Subcutaneous abdominal adipose tissue (tissue), 5 donors: ENCODE measurements at regions not wholly inside any gene's neighbourhood (a gene's known extent, or its start where the extent isn't known, plus 50 kb on each side); places are given as distances from the start of the nearest gene placed in this dataset.
"Not testable (repeated sequence)": the region's sequence is repeated elsewhere in the genome, so short reads cannot be mapped to it uniquely, and the experiment has no call there.

Experiments
- H3K27ac ChIP-seq: one replicate; pipeline ENCODE4 v1.7.0; 2013; ENCODE audit warnings: low read depth, mild to moderate bottlenecking, inconsistent platforms, low read length, moderate library complexity
- H3K27me3 ChIP-seq, 5 donors: one replicate each; pipeline ENCODE4 v1.7.0; 2013; ENCODE audit warnings: low read length in 5 of 5, inconsistent platforms in 1 of 5; ENCODE audit not compliant: control insufficient read depth in 5 of 5, insufficient read depth in 4 of 5
- H3K36me3 ChIP-seq, 5 donors: one replicate each; pipeline ENCODE4 v1.7.0; 2013; ENCODE audit warnings: low read length in 5 of 5; ENCODE audit not compliant: control insufficient read depth in 5 of 5, insufficient read depth in 5 of 5
- H3K4me1 ChIP-seq, 5 donors: one replicate each; pipeline ENCODE4 v1.7.0; 2013; ENCODE audit warnings: low read length in 5 of 5, mild to moderate bottlenecking in 3 of 5, moderate library complexity in 1 of 5; ENCODE audit not compliant: control insufficient read depth in 5 of 5, insufficient read depth in 5 of 5
- H3K4me3 ChIP-seq, 5 donors: one replicate each; pipeline ENCODE4 v1.7.0; 2013; ENCODE audit warnings: low read length in 5 of 5, low read depth in 1 of 5
- H3K9ac ChIP-seq, 5 donors: one replicate each; pipeline ENCODE4 v1.7.0; 2013; ENCODE audit warnings: low read length in 5 of 5, mild to moderate bottlenecking in 4 of 5, moderate library complexity in 3 of 5
- H3K9me3 ChIP-seq, 5 donors: one replicate each; pipeline ENCODE4 v1.7.0; 2013; ENCODE audit warnings: low read length in 5 of 5; ENCODE audit not compliant: control insufficient read depth in 5 of 5
- donor health status: healthy.
- donor health status: healthy.
- donor health status: healthy.
- donor health status: healthy.
- donor health status: healthy.

DNA sequence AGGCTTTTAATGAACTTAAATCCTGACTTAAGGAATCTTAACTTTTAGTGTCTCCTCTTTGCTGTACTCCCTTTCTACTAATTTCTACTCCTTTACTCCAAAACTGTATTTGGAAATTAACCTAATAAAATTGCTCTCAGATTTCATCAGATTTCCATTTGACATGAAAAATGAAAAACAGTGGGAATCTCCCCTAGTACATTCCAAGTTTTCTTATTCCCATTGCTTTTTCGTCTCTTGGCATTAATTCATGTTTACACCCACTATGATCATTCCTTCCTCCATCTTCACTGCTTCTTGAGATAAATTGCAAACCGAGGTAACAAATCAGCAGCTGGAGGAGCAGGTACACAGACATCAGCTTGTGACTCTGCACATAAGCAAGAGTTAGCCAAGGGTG is 208.7 kb downstream of the VGLL3 start:
- no peak overlapping the region for H3K9ac ChIP-seq
- H3K27ac ChIP-seq = no peak overlapping the region
- H3K27me3 ChIP-seq = no peaks in the 10 kb centered on the region
- H3K4me3 ChIP-seq = no peak overlapping the region
- H3K9me3 ChIP-seq = no peaks in the 10 kb centered on the region
- H3K36me3 ChIP-seq = no peaks in the 10 kb centered on the region
- peaks cover 0 to 3% (median 0%) of the 10 kb centered on the region in 5 donors for H3K4me1 ChIP-seq

DNA sequence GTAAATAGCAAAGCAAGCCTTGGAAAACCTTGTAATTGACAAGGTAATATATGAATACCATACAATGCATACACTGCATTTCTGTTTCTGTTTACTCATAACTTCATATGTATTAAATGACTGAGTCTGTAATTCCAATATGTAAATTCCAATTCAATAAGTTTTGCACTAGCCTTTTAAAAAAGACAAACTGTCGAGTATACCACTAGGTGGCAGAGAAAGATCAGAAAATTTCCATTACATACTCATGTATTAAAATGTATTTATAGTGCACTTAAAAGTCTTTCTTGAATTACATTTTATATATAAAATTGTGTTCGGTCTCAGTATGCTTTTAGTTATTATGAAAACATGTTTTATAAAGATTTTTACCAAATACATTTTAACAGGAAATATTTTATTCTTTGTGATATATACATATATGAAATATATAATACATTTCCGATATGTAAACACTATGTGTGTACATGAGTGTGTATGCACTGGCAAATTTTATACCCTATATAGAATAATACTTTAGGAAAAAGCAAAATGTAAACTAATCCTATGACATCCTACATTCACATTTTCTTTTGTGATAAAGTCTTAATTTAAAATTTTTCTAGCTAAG is 216.8 kb downstream of the VGLL3 start:
- H3K27me3 ChIP-seq = no peaks in the 10 kb centered on the region
- H3K4me3 ChIP-seq = no peak overlapping the region
- H3K27ac ChIP-seq = no peak overlapping the region
- no peaks in the 10 kb centered on the region for H3K9me3 ChIP-seq
- H3K4me1 ChIP-seq = no peaks in the 10 kb centered on the region
- H3K36me3 ChIP-seq = no peaks in the 10 kb centered on the region
- no peak overlapping the region for H3K9ac ChIP-seq

DNA sequence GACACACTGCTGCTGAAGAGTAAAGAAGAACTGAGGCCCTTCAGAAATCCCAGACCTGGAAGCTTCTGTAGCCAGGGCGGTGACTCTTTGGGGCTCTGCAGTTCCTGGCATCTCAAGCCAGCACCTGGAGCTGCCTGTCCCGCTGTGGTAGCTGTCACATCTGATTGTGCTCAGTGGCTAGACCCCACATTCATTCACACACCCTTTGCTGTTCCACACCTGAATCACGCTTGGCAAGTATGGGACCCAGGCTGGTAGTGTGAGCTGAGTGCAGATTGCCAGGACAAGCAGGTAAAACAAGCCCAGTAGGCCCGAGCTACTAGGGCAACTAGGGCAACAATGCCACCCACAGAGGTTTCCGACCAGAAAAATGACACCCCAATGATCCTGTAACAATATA is 218.2 kb downstream of the VGLL3 start:
- Histone ChIP-seq H3K9me3 (no peaks in the 10 kb centered on the region), H3K27me3 (no peaks in the 10 kb centered on the region), H3K4me1 (no peaks in the 10 kb centered on the region), H3K4me3 (no peak overlapping the region), H3K36me3 (no peaks in the 10 kb centered on the region), H3K27ac (no peak overlapping the region), H3K9ac (no peak overlapping the region)

DNA sequence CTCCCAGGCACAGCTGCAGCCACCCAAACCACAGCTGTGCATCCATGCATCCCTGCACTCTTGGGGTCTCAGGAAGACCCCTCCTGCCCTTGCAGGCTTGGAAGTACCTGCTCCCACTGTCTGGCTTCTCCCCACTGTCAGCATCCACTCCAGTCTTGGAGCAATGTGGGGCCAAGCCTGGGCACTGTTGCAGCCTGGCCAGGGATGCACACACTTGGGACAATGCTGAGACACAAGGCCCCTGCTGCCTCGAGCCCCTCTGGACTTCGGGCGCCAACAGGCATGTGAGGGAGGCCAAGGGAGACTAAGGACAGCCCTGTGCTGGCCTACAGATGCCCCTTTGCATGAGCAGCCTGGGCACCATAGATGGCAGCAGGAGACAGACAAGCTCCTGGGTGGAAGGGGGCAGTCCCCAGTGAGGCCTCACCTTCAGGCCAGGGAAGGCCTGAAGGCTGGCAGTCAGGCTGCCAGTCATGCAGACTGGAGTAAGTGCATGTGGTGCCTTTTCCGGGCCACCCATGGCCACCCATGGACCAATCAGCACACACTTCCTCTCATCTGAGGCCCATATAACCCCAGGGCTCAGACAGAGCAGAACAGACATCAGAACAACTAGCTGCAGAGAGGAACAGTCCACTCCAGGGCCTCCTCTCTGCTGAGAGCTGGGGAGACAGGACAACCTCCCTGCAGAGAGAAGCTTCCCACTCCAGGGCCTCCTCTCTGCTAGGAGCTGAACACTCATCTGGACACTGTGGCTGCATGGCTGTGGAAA is 219.0 kb downstream of the VGLL3 start:
- Histone ChIP-seq H3K9me3 (no peaks in the 10 kb centered on the region), H3K9ac (no peak overlapping the region), H3K4me3 (no peak overlapping the region), H3K27ac (no peak overlapping the region), H3K27me3 (no peaks in the 10 kb centered on the region), H3K36me3 (no peaks in the 10 kb centered on the region), H3K4me1 (no peaks in the 10 kb centered on the region)

DNA sequence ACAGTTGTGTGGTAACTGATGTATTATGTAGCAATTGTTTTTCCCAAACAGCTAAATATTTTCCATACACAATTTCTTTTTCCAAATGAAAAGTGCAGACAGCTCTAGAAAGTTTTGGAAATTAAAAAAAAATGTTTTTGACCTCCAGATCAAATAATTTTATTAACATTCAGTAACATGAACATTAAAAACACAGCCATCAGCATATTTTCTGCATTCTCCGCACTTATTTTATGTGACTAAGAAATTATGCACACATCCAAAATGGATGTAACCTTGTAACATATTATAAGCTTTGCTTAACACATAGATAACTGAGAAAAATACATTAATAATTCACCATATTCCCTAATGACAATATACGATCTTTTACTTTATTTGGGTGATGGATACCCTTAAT is 224.6 kb downstream of the VGLL3 start:
- no peaks in the 10 kb centered on the region for H3K4me1 ChIP-seq
- H3K36me3 ChIP-seq = no peaks in the 10 kb centered on the region
- H3K9me3 ChIP-seq = no peaks in the 10 kb centered on the region

DNA sequence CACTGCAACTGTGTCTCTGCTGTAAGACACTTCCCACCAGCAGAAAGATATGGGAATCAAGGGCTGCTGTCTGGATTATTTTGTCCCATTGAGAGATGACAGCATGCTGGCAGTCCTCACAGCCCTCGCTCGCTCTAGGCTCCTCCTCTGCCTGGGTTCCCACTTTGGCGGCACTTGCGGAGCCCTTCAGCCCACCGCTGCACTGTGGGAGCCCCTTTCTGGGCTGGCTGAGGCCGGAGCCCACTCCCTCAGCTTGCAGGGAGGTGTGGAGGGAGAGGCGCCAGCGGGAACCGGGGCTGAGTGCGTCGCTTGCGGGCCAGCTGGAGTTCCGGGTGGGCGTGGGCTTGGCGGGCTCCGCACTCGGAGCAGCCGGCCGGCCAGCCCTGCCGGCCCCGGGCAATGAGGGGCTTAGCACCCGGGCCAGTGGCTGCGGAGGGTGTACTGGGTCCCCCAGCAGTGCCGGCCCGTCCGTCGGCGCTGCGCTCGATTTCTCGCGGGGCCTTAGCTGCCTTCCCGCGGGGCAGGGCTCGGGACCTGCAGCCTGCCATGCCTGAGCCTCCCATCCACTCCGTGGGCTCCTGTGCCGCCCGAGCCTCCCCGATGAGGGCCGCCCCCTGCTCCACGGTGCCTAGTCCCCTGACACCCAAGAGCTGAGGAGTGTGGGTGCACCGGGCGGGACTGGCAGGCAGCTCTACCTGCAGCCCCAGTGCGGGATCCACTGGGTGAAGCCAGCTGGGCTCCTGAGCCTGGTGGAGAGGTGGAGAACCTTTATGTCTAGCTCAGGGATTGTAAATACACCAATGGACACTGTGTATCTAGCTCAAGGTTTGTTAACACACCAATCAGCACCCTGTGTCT is 233.4 kb downstream of the VGLL3 start:
- H3K27me3 ChIP-seq, H3K4me1 ChIP-seq, H3K36me3 ChIP-seq, H3K27ac ChIP-seq, H3K9me3 ChIP-seq, H3K4me3 ChIP-seq, H3K9ac ChIP-seq: not testable (repeated sequence)

More for the DNA sequence above, 224.6 kb downstream of the VGLL3 start:
- H3K9ac ChIP-seq = no peak overlapping the region
- H3K4me3 ChIP-seq = no peak overlapping the region
- H3K27me3 ChIP-seq = no peaks in the 10 kb centered on the region
- H3K27ac ChIP-seq = no peak overlapping the region

DNA sequence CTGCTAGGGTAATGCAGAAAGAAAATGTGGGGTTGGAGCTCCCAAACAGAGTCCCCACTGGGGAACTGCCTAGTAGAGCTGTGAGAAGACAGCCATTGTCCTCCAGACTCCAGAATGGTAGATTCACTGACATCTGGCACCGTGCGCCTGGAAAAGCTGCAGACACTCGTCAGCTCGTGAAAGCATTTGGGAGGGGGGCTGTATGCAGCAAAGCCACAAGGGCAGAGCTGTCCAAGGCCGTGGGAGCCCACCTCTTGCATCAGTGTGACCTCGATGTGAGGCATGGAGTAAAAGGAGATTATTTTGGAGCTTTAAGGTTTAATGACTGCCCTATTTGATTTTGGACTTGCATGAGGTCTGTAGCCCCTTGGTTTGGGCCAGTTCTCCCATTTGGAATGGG is 242.9 kb downstream of the VGLL3 start:
- no peak overlapping the region for H3K27ac ChIP-seq
- no peaks in the 10 kb centered on the region for H3K36me3 ChIP-seq
- H3K4me3 ChIP-seq = no peak overlapping the region
- H3K9ac ChIP-seq = no peak overlapping the region
- no peaks in the 10 kb centered on the region for H3K27me3 ChIP-seq
- no peaks in the 10 kb centered on the region for H3K9me3 ChIP-seq
- no peaks in the 10 kb centered on the region for H3K4me1 ChIP-seq

DNA sequence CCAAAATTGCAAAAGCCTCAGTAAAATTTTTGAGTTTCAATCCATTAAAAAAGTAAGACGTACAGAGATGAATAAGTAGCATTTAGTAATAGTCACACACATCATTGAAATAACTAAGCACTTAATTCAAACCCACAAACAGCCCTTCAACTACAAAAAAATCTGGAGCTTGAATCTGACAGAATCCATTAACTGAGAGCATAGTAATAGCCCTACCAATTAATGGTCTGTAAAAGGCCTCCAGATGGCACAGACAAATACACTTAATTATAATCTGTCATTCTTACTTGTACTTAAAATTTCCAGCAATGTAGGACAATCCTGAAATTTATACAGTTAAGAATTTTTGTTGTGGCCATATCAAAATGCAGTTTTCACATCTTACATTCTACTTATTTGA is 246.9 kb downstream of the VGLL3 start:
- Histone ChIP-seq H3K36me3 (no peaks in the 10 kb centered on the region), H3K9ac (no peak overlapping the region), H3K27ac (no peak overlapping the region), H3K4me3 (no peak overlapping the region), H3K27me3 (no peaks in the 10 kb centered on the region), H3K4me1 (no peaks in the 10 kb centered on the region), H3K9me3 (no peaks in the 10 kb centered on the region)

DNA sequence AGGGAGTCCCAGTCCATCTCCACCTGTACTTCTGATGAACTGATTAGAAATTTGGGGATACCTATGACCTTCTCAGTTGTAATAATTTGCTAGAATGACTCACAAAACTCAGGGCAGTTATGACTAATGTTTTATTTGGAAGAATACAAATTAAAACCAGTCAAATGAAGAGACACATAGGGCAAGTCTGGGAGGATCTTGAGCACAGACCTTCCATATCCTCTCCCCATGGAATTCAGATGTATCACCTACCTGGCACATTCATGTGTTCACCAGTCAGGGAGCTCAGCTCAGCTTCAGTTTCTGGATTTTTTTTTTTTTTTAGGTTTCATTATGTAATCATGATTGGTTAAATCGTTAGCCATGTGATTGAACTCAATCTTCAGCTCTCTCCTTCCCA is 247.7 kb downstream of the VGLL3 start:
- Histone ChIP-seq H3K27me3 (no peaks in the 10 kb centered on the region), H3K9me3 (no peaks in the 10 kb centered on the region), H3K9ac (no peak overlapping the region), H3K36me3 (no peaks in the 10 kb centered on the region), H3K4me3 (no peak overlapping the region), H3K4me1 (no peaks in the 10 kb centered on the region), H3K27ac (no peak overlapping the region)

DNA sequence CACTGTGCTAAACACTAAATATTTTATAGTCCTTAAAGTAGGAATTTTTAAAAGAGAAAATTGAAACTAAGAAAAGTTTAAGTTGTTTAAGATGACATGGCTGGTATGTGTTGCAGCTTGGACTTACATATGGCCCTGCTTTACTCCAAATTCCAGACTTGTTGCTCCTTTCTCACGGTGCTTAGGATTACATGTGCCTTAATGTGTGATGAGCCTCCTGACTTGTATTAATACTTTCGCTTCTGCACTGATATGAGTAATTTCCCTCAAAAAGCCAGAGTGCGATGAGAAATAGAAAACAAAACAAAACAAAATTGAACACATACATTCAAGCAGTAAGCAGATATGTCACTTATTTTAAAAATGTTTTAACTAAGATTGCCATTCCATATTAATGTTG is 250.2 kb downstream of the VGLL3 start:
- no peak overlapping the region for H3K4me3 ChIP-seq
- no peaks in the 10 kb centered on the region for H3K36me3 ChIP-seq
- H3K9me3 ChIP-seq = no peaks in the 10 kb centered on the region
- no peaks in the 10 kb centered on the region for H3K4me1 ChIP-seq
- H3K9ac ChIP-seq = no peak overlapping the region
- H3K27ac ChIP-seq = no peak overlapping the region
- no peaks in the 10 kb centered on the region for H3K27me3 ChIP-seq
